ENCODE measurements at regions not wholly inside any gene's neighbourhood (a gene's known extent, or its start where the extent isn't known, plus 50 kb on each side); places are given as distances from the start of the nearest gene placed in this dataset.

- no peak overlapping the region for H3K14ac ChIP-seq (ENCODE audit: insufficient read length)
- H3K27me3 ChIP-seq (replicated peaks in 1 of 4; ENCODE audit: control insufficient read depth in 3 of 4, extremely low read depth in 1 of 4, insufficient read depth in 3 of 4, low read length in 3 of 4), result peaks cover 6 to 22% (median 15%) of the 10 kb centered on the region in 4 experiments; a peak in 6 of 7 replicates
- no peak overlapping the region for H2BK12ac ChIP-seq (ENCODE audit: low read depth, low read length)
- H3K18ac ChIP-seq (ENCODE audit: extremely low read depth, low read length), result no peak overlapping the region
- no peak overlapping the region for H4K91ac ChIP-seq (replicated peaks; ENCODE audit: insufficient read length, low read length)
- peaks cover 0 to 2% of the 10 kb centered on the region in 2 experiments for H4K20me1 ChIP-seq (replicated peaks in 1 of 2; ENCODE audit: control insufficient read depth in 1 of 2, insufficient read depth in 2 of 2, low read length in 2 of 2)
- POLR2A ChIA-PET (ENCODE audit: partially characterized antibody), result interaction anchor here (0.6 to 2.1 kb wide), 3 partner anchors 73 to 202 kb away, joined by 3 to 8 read pairs (median 3); partner anchors contain the start of gene TNRC6C
- no peak overlapping the region for H3K56ac ChIP-seq (replicated peaks; ENCODE audit: insufficient read length, low read depth, low read length)
- H3K4me3 ChIP-seq (ENCODE audit: extremely low read depth in 1 of 4, insufficient read depth in 2 of 4, low read depth in 3 of 4, low read length in 4 of 4), result no peak overlapping the region
- H3K4ac ChIP-seq (replicated peaks; ENCODE audit: insufficient read length, low read depth, low read length), result no peak overlapping the region
- no peak overlapping the region for H3K9ac ChIP-seq (replicated peaks in 1 of 4; ENCODE audit: extremely low read depth in 1 of 4, low read depth in 3 of 4, low read length in 3 of 4)
- H2BK120ac ChIP-seq (replicated peaks; ENCODE audit: low read depth, low read length), result no peak overlapping the region
- H3K23me2 ChIP-seq (ENCODE audit: low read depth, low read length), result peaks cover 10% of the 10 kb centered on the region; the same call in 1 of the 2 replicates
- H3K4me1 ChIP-seq (replicated peaks in 1 of 4; ENCODE audit: control insufficient read depth in 3 of 4, insufficient read depth in 4 of 4, low read length in 3 of 4), result peaks cover 0 to 21% (median 12%) of the 10 kb centered on the region in 4 experiments; a peak in 6 of 7 replicates
- CTCF ChIA-PET (ENCODE audit: partially characterized antibody), result interaction anchor here (0.7 to 13.7 kb wide), 4 partner anchors 10 to 202 kb away, joined by 3 to 147 read pairs (median 8); no protein-coding TSS in a partner anchor
- no peak overlapping the region for H3K4me2 ChIP-seq (ENCODE audit: insufficient read depth in 1 of 2, low read depth in 2 of 2, low read length in 2 of 2)
- H3K79me2 ChIP-seq (ENCODE audit: control insufficient read depth in 1 of 2, insufficient read depth in 2 of 2, low read length in 2 of 2), result no peaks in the 10 kb centered on the region
- 95% methylated on average over 9 of the region's 10 CpGs; no CpG with 5 or more reads in 1 of the 2 experiments for WGBS, 2 experiments (ENCODE audit: extremely low coverage in 1 of 2, insufficient coverage in 1 of 2, insufficient read length in 1 of 2, insufficient replicate concordance in 2 of 2, low coverage in 1 of 2, low lambda C conversion rate in 2 of 2, missing lambda C conversion rate in 1 of 2)
- H3K9me3 ChIP-seq (ENCODE audit: insufficient read depth in 2 of 2, low read depth in 1 of 2, low read length in 1 of 2), result no peaks in the 10 kb centered on the region
- H2BK5ac ChIP-seq (ENCODE audit: low read depth, low read length), result no peak overlapping the region
- no peak overlapping the region for H3K23ac ChIP-seq (ENCODE audit: insufficient read length)
- no peaks in the 10 kb centered on the region for H3K79me1 ChIP-seq (ENCODE audit: low read depth, low read length)
- FAIRE-seq (no peak), DNase-seq (ENCODE audit: low read depth in 1 of 2, low spot score in 2 of 2) (no peak)
- no peak overlapping the region for H2AFZ ChIP-seq (ENCODE audit: low read length)
- H3K27ac ChIP-seq (ENCODE audit: low read depth, low read length), result no peak overlapping the region
- no peak overlapping the region for H4K5ac ChIP-seq (ENCODE audit: insufficient read length, low read depth, low read length)
- H2BK20ac ChIP-seq (ENCODE audit: low read length), result no peak overlapping the region
- no peaks in the 10 kb centered on the region for H3K36me3 ChIP-seq (ENCODE audit: control insufficient read depth in 2 of 4, insufficient read depth in 4 of 4, low read length in 3 of 4)
- H4K8ac ChIP-seq (ENCODE audit: extremely low read depth, insufficient read depth, low read length), result no peak overlapping the region
- no peak overlapping the region for H2BK15ac ChIP-seq (ENCODE audit: low read length)
- no peak overlapping the region for H2AK5ac ChIP-seq (ENCODE audit: low read depth, low read length)
- TF ChIP-seq POLR2A (IDR thresholded peaks at IDR 0.05; ENCODE audit: control extremely low read depth in 1 of 2, low read depth in 2 of 2, low read length in 2 of 2) (no peak), GABPA (IDR thresholded peaks at IDR 0.05; ENCODE audit: borderline replicate concordance, insufficient read depth, low read length) (no peak), CBX5 (IDR thresholded peaks at IDR 0.05; ENCODE audit: low read depth, low read length) (no peak), RBBP5 (IDR thresholded peaks at IDR 0.05; ENCODE audit: borderline replicate concordance, low read depth, low read length) (no peak), HDAC6 (IDR thresholded peaks at IDR 0.05; ENCODE audit: low read depth, low read length) (no peak), SIRT6 (IDR thresholded peaks at IDR 0.05; ENCODE audit: low read length) (no peak), SAP30 (IDR thresholded peaks at IDR 0.05; ENCODE audit: insufficient read depth, insufficient replicate concordance, low read length) (no peak), FOSL1 (IDR thresholded peaks at IDR 0.05; ENCODE audit: insufficient read depth, low read depth, low read length) (no peak), NRF1 (IDR thresholded peaks at IDR 0.05; ENCODE audit: low read depth, low read length) (no peak), CTCF (IDR thresholded peaks at IDR 0.05; ENCODE audit: control extremely low read depth in 1 of 3, insufficient read depth in 1 of 3, low read depth in 1 of 3, low read length in 3 of 3) (no peak), CTBP2 (IDR thresholded peaks at IDR 0.05; ENCODE audit: borderline replicate concordance, insufficient read depth, insufficient read length, low read length) (no peak)
Measured at GRCh38 chr17:77883213-77883650, 75.3 kb upstream of the TNRC6C start.
